SK-N-SH treated with all-trans-retinoic acid at 6 μM for 48 hours (cell line): ENCODE measurements at regions not wholly inside any gene's neighbourhood (a gene's known extent, or its start where the extent isn't known, plus 50 kb on each side); places are given as distances from the start of the nearest gene placed in this dataset.

Source experiments
- BACH2 ChIP-seq: fragments of 250-450 bp; sonication (Bioruptor Pico); IDR thresholded peaks from 2 replicates; pipeline ENCODE4 v1.9.0; 2021; ENCODE audit warnings: mild to moderate bottlenecking, borderline replicate concordance
- CREB5 ChIP-seq: fragments of 250-450 bp; sonication (Bioruptor Pico); IDR thresholded peaks from 2 replicates; pipeline ENCODE4 v1.5.1; 2020; ENCODE audit warnings: low read depth, mild to moderate bottlenecking, moderate library complexity
- CSDC2 ChIP-seq: fragments of 250-450 bp; sonication (Bioruptor Pico); IDR thresholded peaks from 2 replicates; pipeline ENCODE4 v1.5.0; 2020; ENCODE audit warnings: mild to moderate bottlenecking, moderate library complexity
- PATZ1 ChIP-seq: fragments of 250-450 bp; sonication (Bioruptor Pico); IDR thresholded peaks from 2 replicates; pipeline ENCODE4 v1.8.0; 2020; ENCODE audit warnings: mild to moderate bottlenecking, moderate library complexity, borderline replicate concordance
- ZFP3 ChIP-seq: fragments of 250-450 bp; sonication (Bioruptor Pico); IDR thresholded peaks from 2 replicates; pipeline ENCODE4 v1.5.0; 2020; ENCODE audit warnings: mild to moderate bottlenecking, moderate library complexity
- ZNF565 ChIP-seq: fragments of 450-650 bp; formaldehyde crosslinking; conservative IDR thresholded peaks from 2 replicates; pipeline ENCODE4 v1.5.0; 2020; ENCODE audit warnings: low read depth, mild to moderate bottlenecking, moderate library complexity
- ZNF8 ChIP-seq: fragments of 450-650 bp; formaldehyde crosslinking; IDR thresholded peaks from 2 replicates; pipeline ENCODE4 v1.5.0; 2020; ENCODE audit warnings: mild to moderate bottlenecking, moderate library complexity

- TF ChIP-seq ZNF8 (CRISPR knock-in tag) (no peak), ZNF565 (CRISPR knock-in tag) (no peak), ZFP3 (no peak), CREB5 (CRISPR knock-in tag) (no peak), PATZ1 (CRISPR knock-in tag) (no peak), CSDC2 (CRISPR knock-in tag) (no peak), BACH2 (CRISPR knock-in tag) (no peak)
Observed at GRCh38 chrX:69082753-69083150, 82.5 kb downstream of the PJA1 start.
